Mucosa of stomach (tissue), 1 donor: ENCODE measurements at regions not wholly inside any gene's neighbourhood (a gene's known extent, or its start where the extent isn't known, plus 50 kb on each side); places are given as distances from the start of the nearest gene placed in this dataset.
"Not testable (repeated sequence)": the region's sequence is repeated elsewhere in the genome, so short reads cannot be mapped to it uniquely, and the experiment has no call there.

Experiments
- H3K27me3 ChIP-seq: one replicate; pipeline ENCODE4 v1.7.0; 2013; ENCODE audit warnings: mild to moderate bottlenecking, low read length; ENCODE audit not compliant: control insufficient read depth, insufficient read depth
- H3K36me3 ChIP-seq: one replicate; pipeline ENCODE4 v1.7.0; 2013; ENCODE audit warnings: low read length; ENCODE audit not compliant: control insufficient read depth, insufficient read depth
- H3K4me1 ChIP-seq: one replicate; pipeline ENCODE4 v1.7.0; 2013; ENCODE audit warnings: mild to moderate bottlenecking, low read length; ENCODE audit not compliant: control insufficient read depth, insufficient read depth
- H3K4me3 ChIP-seq: one replicate; pipeline ENCODE4 v1.7.0; 2013; ENCODE audit warnings: low read length
- H3K9ac ChIP-seq: one replicate; pipeline ENCODE4 v1.7.0; 2013; ENCODE audit warnings: mild to moderate bottlenecking, low read length, moderate library complexity
- H3K9me3 ChIP-seq: one replicate; pipeline ENCODE4 v1.7.0; 2013; ENCODE audit warnings: mild to moderate bottlenecking, low read length, moderate library complexity; ENCODE audit not compliant: control insufficient read depth
- donor health status: Pancreatic carcinoma.

GRCh38 chr20:22967706-22968105 is 67.4 kb upstream of the SSTR4 start:
- H3K9me3 ChIP-seq, H3K4me1 ChIP-seq, H3K4me3 ChIP-seq, H3K27me3 ChIP-seq, H3K36me3 ChIP-seq, H3K9ac ChIP-seq: not testable (repeated sequence)

- not testable (repeated sequence) for H3K36me3 ChIP-seq, H3K9ac ChIP-seq, H3K4me3 ChIP-seq, H3K4me1 ChIP-seq, H3K9me3 ChIP-seq, H3K27me3 ChIP-seq
These were observed 66.1 kb upstream of the SSTR4 start for GRCh38 chr20:22969031-22969430.

- not testable (repeated sequence) for H3K4me1 ChIP-seq, H3K27me3 ChIP-seq, H3K36me3 ChIP-seq, H3K4me3 ChIP-seq, H3K9me3 ChIP-seq, H3K9ac ChIP-seq
These were observed 64.0 kb upstream of the SSTR4 start for GRCh38 chr20:22971077-22971476.

GRCh38 chr20:22974354-22974753 is 60.8 kb upstream of the SSTR4 start:
- Histone ChIP-seq H3K9me3 (no peaks in the 10 kb centered on the region), H3K27me3 (no peaks in the 10 kb centered on the region), H3K9ac (no peak overlapping the region), H3K36me3 (no peaks in the 10 kb centered on the region), H3K4me3 (no peak overlapping the region), H3K4me1 (no peaks in the 10 kb centered on the region)

- Histone ChIP-seq H3K9ac (no peak overlapping the region), H3K9me3 (no peaks in the 10 kb centered on the region), H3K4me3 (no peak overlapping the region), H3K36me3 (no peaks in the 10 kb centered on the region), H3K4me1 (no peaks in the 10 kb centered on the region), H3K27me3 (no peaks in the 10 kb centered on the region)
These were observed 57.9 kb upstream of the SSTR4 start for GRCh38 chr20:22977047-22977785.

- Histone ChIP-seq H3K27me3 (no peaks in the 10 kb centered on the region), H3K9ac (no peak overlapping the region), H3K9me3 (no peaks in the 10 kb centered on the region), H3K4me3 (no peak overlapping the region), H3K36me3 (no peaks in the 10 kb centered on the region), H3K4me1 (no peaks in the 10 kb centered on the region)
These were observed 51.1 kb upstream of the SSTR4 start for GRCh38 chr20:22984008-22984407.

GRCh38 chr20:22984606-22985005 is 50.5 kb upstream of the SSTR4 start:
- H3K4me1 ChIP-seq, result no peaks in the 10 kb centered on the region
- no peaks in the 10 kb centered on the region for H3K36me3 ChIP-seq
- no peaks in the 10 kb centered on the region for H3K9me3 ChIP-seq
- no peak overlapping the region for H3K9ac ChIP-seq
- no peak overlapping the region for H3K4me3 ChIP-seq
- no peaks in the 10 kb centered on the region for H3K27me3 ChIP-seq

- Histone ChIP-seq H3K9ac (no peak overlapping the region), H3K27me3 (no peaks in the 10 kb centered on the region), H3K4me1 (no peaks in the 10 kb centered on the region), H3K9me3 (no peaks in the 10 kb centered on the region), H3K36me3 (no peaks in the 10 kb centered on the region), H3K4me3 (no peak overlapping the region)
These were observed 49.8 kb upstream of the SSTR4 start for GRCh38 chr20:22985239-22985778.
